ENCODE measurements at regions not wholly inside any gene's neighbourhood (a gene's known extent, or its start where the extent isn't known, plus 50 kb on each side); places are given as distances from the start of the nearest gene placed in this dataset.

DNA sequence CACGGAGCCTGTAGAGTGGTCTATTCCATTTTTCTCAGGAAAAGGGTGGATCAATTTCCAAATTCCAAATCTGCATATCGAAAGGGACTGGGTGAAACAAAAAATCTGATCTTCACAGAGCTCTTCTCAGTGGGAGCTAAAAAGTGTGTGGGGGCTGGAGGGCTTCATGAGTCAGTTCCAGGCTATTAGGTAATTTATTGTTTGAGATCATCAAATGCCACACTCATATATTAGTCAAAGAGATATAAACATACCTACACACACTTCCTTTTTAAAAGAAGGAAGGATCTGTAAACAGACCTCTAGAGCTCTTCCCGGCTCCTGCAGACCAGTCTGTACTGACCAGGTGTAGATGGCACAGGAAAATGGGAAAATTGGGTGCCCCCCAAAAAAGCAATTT, 175.4 kb downstream of the ZBTB18 start:
- H3K9me3 ChIP-seq (ENCODE audit: control insufficient read depth in 4 of 4, low read length in 3 of 4) = no peaks in the 10 kb centered on the region
- no peak overlapping the region for H3K9ac ChIP-seq (ENCODE audit: low read depth in 1 of 2, low read length in 2 of 2)
- H3K27me3 ChIP-seq (ENCODE audit: control insufficient read depth in 4 of 4, insufficient read depth in 4 of 4, low read length in 3 of 4) = no peaks in the 10 kb centered on the region
- no peak overlapping the region for H3K4me3 ChIP-seq (ENCODE audit: low read depth in 1 of 3, low read length in 3 of 3)
- peaks cover 0 to 1% (median 0%) of the 10 kb centered on the region in 4 donors for H3K4me1 ChIP-seq (ENCODE audit: control insufficient read depth in 4 of 4, insufficient read depth in 4 of 4, low read length in 3 of 4)
- no peak overlapping the region for H3K27ac ChIP-seq (ENCODE audit: low read depth in 1 of 2, low read length in 2 of 2)
- TF ChIP-seq RAD21 (IDR thresholded peaks at IDR 0.05) = no peak
- TF ChIP-seq FOXA2 (IDR thresholded peaks at IDR 0.05) = no peak
- TF ChIP-seq SP1 (IDR thresholded peaks at IDR 0.05) = no peak
- no peak for TF ChIP-seq JUND (IDR thresholded peaks at IDR 0.05)
- TF ChIP-seq, protein P1, sequence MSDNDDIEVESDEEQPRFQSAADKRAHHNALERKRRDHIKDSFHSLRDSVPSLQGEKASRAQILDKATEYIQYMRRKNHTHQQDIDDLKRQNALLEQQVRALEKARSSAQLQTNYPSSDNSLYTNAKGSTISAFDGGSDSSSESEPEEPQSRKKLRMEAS (IDR thresholded peaks at IDR 0.05) = no peak
- TF ChIP-seq HNF4G (IDR thresholded peaks at IDR 0.05) = no peak
- TF ChIP-seq, protein P2, sequence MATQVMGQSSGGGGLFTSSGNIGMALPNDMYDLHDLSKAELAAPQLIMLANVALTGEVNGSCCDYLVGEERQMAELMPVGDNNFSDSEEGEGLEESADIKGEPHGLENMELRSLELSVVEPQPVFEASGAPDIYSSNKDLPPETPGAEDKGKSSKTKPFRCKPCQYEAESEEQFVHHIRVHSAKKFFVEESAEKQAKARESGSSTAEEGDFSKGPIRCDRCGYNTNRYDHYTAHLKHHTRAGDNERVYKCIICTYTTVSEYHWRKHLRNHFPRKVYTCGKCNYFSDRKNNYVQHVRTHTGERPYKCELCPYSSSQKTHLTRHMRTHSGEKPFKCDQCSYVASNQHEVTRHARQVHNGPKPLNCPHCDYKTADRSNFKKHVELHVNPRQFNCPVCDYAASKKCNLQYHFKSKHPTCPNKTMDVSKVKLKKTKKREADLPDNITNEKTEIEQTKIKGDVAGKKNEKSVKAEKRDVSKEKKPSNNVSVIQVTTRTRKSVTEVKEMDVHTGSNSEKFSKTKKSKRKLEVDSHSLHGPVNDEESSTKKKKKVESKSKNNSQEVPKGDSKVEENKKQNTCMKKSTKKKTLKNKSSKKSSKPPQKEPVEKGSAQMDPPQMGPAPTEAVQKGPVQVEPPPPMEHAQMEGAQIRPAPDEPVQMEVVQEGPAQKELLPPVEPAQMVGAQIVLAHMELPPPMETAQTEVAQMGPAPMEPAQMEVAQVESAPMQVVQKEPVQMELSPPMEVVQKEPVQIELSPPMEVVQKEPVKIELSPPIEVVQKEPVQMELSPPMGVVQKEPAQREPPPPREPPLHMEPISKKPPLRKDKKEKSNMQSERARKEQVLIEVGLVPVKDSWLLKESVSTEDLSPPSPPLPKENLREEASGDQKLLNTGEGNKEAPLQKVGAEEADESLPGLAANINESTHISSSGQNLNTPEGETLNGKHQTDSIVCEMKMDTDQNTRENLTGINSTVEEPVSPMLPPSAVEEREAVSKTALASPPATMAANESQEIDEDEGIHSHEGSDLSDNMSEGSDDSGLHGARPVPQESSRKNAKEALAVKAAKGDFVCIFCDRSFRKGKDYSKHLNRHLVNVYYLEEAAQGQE (IDR thresholded peaks at IDR 0.05) = no peak
- TF ChIP-seq YY1 (IDR thresholded peaks at IDR 0.05) = no peak
- no peak for TF ChIP-seq TAF1 (conservative IDR thresholded peaks at IDR 0.05)
- TF ChIP-seq, protein P3, sequence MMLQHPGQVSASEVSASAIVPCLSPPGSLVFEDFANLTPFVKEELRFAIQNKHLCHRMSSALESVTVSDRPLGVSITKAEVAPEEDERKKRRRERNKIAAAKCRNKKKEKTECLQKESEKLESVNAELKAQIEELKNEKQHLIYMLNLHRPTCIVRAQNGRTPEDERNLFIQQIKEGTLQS (IDR thresholded peaks at IDR 0.05) = no peak
- TF ChIP-seq FOXA1 (IDR thresholded peaks at IDR 0.05) = no peak
- no peak for TF ChIP-seq GABPA (IDR thresholded peaks at IDR 0.05 in 1 of 2, conservative IDR thresholded peaks at IDR 0.05 in 1 of 2)
- no peak for DNase-seq (ENCODE audit: low spot score)
- H3K36me3 ChIP-seq (ENCODE audit: control insufficient read depth in 4 of 4, insufficient read depth in 3 of 4, low read depth in 1 of 4, low read length in 3 of 4) = no peaks in the 10 kb centered on the region
- WGBS = 89% methylated on average over 3 of the region's 3 CpGs

DNA sequence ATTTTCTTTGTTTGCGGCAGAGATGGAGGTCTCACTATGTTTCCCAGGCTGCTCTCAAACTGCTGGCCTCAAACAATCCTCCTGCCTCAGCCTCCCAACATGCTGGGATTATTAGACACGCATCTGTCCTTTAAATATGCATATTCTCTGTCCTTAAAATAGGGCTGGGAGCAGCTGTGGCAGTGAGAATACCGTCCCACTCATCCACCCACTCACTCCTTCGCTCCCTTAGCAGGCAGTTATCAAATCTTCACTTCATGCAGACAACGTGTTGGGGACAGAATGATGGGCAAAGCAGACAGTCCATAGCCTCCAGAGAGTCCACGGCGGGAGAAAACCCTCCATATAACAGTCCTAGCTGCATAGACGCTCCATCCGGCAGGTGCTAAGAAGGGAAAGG, 179.4 kb downstream of the ZBTB18 start:
- no peaks in the 10 kb centered on the region for H3K9me3 ChIP-seq (ENCODE audit: control insufficient read depth in 4 of 4, low read length in 3 of 4)
- DNase-seq (ENCODE audit: low spot score) = no peak
- H3K4me1 ChIP-seq (ENCODE audit: control insufficient read depth in 4 of 4, insufficient read depth in 4 of 4, low read length in 3 of 4) = peaks cover 0 to 2% (median 0%) of the 10 kb centered on the region in 4 donors
- no peak overlapping the region for H3K27ac ChIP-seq (ENCODE audit: low read depth in 1 of 2, low read length in 2 of 2)
- H3K9ac ChIP-seq (ENCODE audit: low read depth in 1 of 2, low read length in 2 of 2) = no peak overlapping the region
- no peaks in the 10 kb centered on the region for H3K27me3 ChIP-seq (ENCODE audit: control insufficient read depth in 4 of 4, insufficient read depth in 4 of 4, low read length in 3 of 4)
- no peaks in the 10 kb centered on the region for H3K36me3 ChIP-seq (ENCODE audit: control insufficient read depth in 4 of 4, insufficient read depth in 3 of 4, low read depth in 1 of 4, low read length in 3 of 4)
- WGBS = 94% methylated on average over 9 of the region's 9 CpGs
- no peak overlapping the region for H3K4me3 ChIP-seq (ENCODE audit: low read depth in 1 of 3, low read length in 3 of 3)
- TF ChIP-seq, protein P1 (IDR thresholded peaks at IDR 0.05) = no peak
- TF ChIP-seq RAD21 (IDR thresholded peaks at IDR 0.05) (no peak), NR2F2 (IDR thresholded peaks at IDR 0.05) (no peak), FOXA1 (IDR thresholded peaks at IDR 0.05) (no peak), HNF4G (IDR thresholded peaks at IDR 0.05) (no peak), FOXA2 (IDR thresholded peaks at IDR 0.05) (no peak), EGR1 (IDR thresholded peaks at IDR 0.05; ENCODE audit: low read depth in 2 of 2) (no peak), RXRA (IDR thresholded peaks at IDR 0.05) (no peak), SP1 (IDR thresholded peaks at IDR 0.05) (no peak), YY1 (IDR thresholded peaks at IDR 0.05) (no peak), JUND (IDR thresholded peaks at IDR 0.05) (no peak), HNF4A (conservative IDR thresholded peaks at IDR 0.05) (no peak)
- TF ChIP-seq, protein P4, sequence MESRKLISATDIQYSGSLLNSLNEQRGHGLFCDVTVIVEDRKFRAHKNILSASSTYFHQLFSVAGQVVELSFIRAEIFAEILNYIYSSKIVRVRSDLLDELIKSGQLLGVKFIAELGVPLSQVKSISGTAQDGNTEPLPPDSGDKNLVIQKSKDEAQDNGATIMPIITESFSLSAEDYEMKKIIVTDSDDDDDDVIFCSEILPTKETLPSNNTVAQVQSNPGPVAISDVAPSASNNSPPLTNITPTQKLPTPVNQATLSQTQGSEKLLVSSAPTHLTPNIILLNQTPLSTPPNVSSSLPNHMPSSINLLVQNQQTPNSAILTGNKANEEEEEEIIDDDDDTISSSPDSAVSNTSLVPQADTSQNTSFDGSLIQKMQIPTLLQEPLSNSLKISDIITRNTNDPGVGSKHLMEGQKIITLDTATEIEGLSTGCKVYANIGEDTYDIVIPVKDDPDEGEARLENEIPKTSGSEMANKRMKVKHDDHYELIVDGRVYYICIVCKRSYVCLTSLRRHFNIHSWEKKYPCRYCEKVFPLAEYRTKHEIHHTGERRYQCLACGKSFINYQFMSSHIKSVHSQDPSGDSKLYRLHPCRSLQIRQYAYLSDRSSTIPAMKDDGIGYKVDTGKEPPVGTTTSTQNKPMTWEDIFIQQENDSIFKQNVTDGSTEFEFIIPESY (IDR thresholded peaks at IDR 0.05) = no peak
- TF ChIP-seq, protein P3 (IDR thresholded peaks at IDR 0.05) = no peak
- TF ChIP-seq, protein P2 (IDR thresholded peaks at IDR 0.05) = no peak
- TF ChIP-seq, protein P5, sequence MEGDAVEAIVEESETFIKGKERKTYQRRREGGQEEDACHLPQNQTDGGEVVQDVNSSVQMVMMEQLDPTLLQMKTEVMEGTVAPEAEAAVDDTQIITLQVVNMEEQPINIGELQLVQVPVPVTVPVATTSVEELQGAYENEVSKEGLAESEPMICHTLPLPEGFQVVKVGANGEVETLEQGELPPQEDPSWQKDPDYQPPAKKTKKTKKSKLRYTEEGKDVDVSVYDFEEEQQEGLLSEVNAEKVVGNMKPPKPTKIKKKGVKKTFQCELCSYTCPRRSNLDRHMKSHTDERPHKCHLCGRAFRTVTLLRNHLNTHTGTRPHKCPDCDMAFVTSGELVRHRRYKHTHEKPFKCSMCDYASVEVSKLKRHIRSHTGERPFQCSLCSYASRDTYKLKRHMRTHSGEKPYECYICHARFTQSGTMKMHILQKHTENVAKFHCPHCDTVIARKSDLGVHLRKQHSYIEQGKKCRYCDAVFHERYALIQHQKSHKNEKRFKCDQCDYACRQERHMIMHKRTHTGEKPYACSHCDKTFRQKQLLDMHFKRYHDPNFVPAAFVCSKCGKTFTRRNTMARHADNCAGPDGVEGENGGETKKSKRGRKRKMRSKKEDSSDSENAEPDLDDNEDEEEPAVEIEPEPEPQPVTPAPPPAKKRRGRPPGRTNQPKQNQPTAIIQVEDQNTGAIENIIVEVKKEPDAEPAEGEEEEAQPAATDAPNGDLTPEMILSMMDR (IDR thresholded peaks at IDR 0.05; ENCODE audit: low read depth, low read length, missing input control) = no peak

All from liver (tissue), 8 donors.